Fibroblast of lung (primary cell): ENCODE measurements at regions not wholly inside any gene's neighbourhood (a gene's known extent, or its start where the extent isn't known, plus 50 kb on each side); places are given as distances from the start of the nearest gene placed in this dataset.

ENCODE experiments used
- CTCF ChIP-seq, 2 donors: IDR thresholded peaks in 1 of 2; conservative IDR thresholded peaks in 1 of 2; 1 replicate in 1 of 2; 2 replicates in 1 of 2; pipeline ENCODE4 v1.5.1; 2011 to 2012; ENCODE audit warnings: low read length in 2 of 2, control low read depth in 1 of 2, inconsistent platforms in 1 of 2, low read depth in 1 of 2, mild to moderate bottlenecking in 1 of 2
- EZH2 ChIP-seq: IDR thresholded peaks from 2 replicates; pipeline ENCODE4 v1.5.1; 2012; ENCODE audit warnings: low read length, control low read depth, mild to moderate bottlenecking; ENCODE audit errors: missing control alignments

- TF ChIP-seq CTCF (conservative IDR thresholded peaks at IDR 0.05 in 1 of 2, IDR thresholded peaks at IDR 0.05 in 1 of 2; ENCODE audit: low read depth in 1 of 2, low read length in 2 of 2) = no peak
- no peak for TF ChIP-seq EZH2
Measured at GRCh38 chr13:112182251-112182650, 115.3 kb downstream of the SOX1 start.
